Ishikawa (cell line): ENCODE measurements at regions not wholly inside any gene's neighbourhood (a gene's known extent, or its start where the extent isn't known, plus 50 kb on each side); places are given as distances from the start of the nearest gene placed in this dataset.

Source experiments
- EP300 ChIP-seq: IDR thresholded peaks from 2 replicates; pipeline ENCODE4 v1.6.1; 2012; ENCODE audit warnings: borderline replicate concordance
- NFIC ChIP-seq: IDR thresholded peaks from 2 replicates; pipeline ENCODE4 v1.6.1; 2012

GRCh38 chr2:16084274-16084673 is 143.9 kb downstream of the MYCN start:
- TF ChIP-seq NFIC, result no peak
- TF ChIP-seq EP300, result no peak
